Epidermal melanocyte (primary cell): ENCODE measurements at regions not wholly inside any gene's neighbourhood (a gene's known extent, or its start where the extent isn't known, plus 50 kb on each side); places are given as distances from the start of the nearest gene placed in this dataset.

Experiments
- DNase-seq: peaks from one replicate; pipeline ENCODE4 v3.0.0; 2011; ENCODE audit warnings: low spot score; ENCODE audit not compliant: insufficient read length

DNA sequence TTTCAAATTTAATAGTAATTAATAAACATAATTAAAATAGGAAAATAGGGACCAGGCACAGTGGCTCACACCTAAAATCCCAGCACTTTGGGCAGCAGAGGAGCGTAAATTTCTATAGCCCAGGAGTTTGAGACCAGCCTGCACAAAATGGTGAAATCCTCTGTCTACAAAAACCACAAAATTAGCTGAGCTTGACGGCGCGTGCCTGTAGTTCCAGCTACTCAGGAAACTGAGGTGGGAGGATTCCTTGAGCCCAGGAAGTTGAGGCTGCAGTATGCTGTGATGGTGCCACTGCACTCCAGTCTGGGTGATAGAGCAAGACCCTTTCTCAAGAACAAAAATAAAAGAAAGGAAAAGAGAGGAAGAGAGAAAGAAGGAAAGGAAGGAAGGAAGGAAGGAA lies 1387.0 kb upstream of the ADGRB3 start:
- DNase-seq, result no peak

GRCh38 chr6:67244037-67244436 lies 1391.0 kb upstream of the ADGRB3 start:
- DNase-seq, result no peak

DNA sequence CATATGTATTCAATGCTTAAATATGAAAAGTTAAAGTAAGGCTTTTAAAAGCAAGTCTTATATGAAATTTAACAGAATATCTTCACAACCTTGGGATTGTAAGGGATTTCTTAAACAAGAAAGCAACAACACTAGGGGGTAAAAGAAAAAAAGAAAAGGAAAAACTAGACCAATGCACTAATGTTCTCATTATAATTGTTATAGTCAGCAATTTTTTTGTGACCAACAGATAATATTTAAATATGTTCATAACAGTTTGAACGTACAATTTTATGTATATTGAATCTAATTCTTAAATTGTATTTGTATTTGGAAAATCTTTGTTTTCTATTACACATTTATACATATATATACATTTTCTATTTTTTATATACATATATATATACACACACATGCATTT lies 1397.8 kb upstream of the ADGRB3 start:
- DNase-seq, result no peak

DNA sequence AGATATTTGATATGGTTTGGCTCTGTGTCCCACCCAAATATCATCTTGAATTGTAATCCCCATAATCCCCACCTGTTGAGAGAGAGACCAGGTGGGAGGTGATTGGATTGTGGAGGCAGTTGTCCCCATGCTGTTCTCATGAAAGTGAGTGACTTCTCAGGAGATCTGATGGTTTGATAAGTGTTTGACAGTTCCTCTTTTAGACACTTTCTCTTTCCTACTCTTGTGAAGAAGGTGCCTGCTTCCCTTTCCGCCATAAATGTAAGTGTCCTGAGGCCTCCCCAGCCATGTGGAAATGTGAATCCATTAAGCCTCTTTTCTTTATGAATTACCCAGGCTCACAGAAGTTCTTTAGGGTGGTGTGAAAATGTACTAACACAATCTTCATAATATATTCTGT lies 1404.0 kb upstream of the ADGRB3 start:
- no peak for DNase-seq

GRCh38 chr6:67224989-67225388 lies 1410.1 kb upstream of the ADGRB3 start:
- no peak for DNase-seq

- DNase-seq, result no peak
These were observed 1413.9 kb upstream of the ADGRB3 start for GRCh38 chr6:67221226-67221625.

- no peak for DNase-seq
These were observed 1415.7 kb upstream of the ADGRB3 start for GRCh38 chr6:67219346-67219745.

- DNase-seq, result no peak
These were observed 1422.5 kb upstream of the ADGRB3 start for GRCh38 chr6:67212584-67212983.

GRCh38 chr6:67210450-67210849 lies 1424.6 kb upstream of the ADGRB3 start:
- no peak for DNase-seq

DNA sequence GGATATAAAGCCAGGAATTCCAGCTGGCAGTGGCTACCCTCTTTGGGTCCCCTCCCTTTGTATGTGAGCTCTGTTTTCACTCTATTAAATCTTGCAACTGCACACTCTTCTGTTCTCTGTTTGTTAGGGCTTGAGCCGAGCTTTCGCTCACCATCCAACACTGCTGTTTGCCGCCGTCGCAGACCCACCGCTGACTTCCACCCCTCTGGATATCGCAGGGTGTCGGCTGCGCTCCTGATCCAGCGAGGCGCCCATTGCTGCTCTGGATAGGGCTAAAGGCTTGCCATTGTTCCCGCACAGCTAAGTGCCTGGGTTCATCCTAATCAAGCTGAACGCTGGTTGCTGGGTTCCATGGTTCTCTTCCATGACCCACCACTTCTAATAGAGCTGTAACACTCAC lies 1433.5 kb upstream of the ADGRB3 start:
- no peak for DNase-seq

DNA sequence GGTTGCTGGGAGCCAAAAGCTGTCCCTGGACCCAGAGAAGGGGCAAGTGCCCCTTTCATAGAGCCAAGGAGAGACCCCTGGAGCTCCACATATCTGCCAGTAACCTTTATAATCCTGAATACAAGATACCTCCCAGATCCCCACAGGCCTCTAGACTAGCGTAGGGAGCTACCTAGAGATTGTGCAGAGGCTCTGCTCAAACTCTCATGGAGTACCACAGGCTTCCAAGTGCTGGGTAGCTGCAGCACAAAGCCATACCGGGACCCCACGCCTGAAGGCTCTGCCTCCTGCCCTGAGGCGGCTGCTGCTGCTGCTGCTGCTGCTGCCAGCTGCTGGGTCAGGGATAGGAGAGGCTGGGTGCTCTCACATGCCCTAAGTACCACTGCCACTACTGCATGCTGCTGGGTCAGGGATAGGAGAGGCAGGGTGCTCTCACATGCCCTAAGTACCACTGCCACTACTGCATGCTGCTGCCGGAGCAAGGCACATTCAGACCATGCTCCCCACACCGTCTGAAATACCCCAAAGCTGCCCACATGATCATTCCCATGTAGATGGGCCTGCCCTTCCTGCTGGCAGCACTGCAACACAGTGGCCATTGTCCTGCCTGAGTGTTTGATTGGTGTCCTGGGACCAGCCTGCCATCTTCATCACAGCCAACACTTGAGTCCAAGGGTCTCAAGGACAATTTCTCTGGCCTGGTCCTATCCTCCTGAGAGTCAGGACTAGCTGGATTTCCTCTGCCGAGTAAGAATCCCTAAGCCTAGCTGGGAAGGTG lies 1434.3 kb upstream of the ADGRB3 start:
- DNase-seq, result no peak

- no peak for DNase-seq
These were observed 1435.7 kb upstream of the ADGRB3 start for GRCh38 chr6:67199425-67199824.

GRCh38 chr6:67190733-67191132 lies 1444.3 kb upstream of the ADGRB3 start:
- no peak for DNase-seq

DNA sequence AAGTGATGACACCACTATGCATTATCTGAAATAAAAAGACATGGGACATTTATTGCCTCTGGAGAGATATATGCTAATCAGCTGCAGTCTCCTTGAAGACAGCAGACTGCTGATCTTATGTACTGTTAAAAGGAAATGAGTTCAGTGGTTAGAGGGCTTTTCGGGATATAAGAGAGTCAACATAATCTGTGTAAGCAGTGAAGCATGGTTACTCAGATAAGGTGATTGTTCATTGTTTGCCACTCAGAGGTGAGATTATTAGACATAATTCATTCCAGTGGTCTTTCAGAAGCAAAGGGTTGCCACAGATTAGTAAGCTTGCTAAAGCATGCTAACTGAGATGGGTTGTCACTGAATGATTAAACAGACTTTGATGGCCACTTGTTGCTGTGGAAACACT lies 1450.7 kb upstream of the ADGRB3 start:
- no peak for DNase-seq

DNA sequence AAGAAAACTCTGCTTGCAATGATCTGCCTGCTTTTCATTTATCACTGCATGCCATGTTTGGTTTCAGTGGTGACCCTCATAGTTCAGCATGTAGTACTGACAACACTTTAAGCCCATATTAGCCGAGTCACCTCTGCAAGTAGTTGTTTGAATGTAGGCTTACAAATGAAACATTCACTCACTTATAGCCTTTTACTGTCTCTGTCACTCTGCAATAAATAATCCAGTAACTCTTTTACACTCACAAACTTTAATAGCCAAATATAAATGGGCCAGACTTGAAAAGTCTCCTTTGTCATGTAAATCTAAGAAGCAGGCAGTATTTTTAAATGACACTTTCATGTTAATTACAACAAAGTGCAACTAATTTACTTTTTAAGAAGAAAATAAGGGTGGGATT lies 1460.0 kb upstream of the ADGRB3 start:
- no peak for DNase-seq

DNA sequence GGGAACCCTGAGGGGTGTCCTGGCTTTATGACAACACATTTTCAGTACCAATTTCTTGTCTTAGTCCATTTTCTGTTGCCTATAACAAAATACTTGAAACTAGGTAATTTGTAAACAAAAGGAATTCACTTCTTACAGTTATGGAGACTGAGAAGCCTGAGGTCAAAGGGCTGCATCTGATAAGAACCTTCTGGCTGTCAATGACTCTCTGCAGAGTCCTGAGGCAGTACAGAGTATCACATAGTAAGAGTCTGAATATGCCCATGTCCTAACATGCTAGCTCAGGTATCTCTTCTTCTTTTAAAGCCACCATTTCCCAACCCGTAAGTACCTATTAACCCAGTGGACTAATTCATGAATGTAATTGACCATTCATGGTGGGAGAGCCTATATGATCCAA lies 1458.6 kb upstream of the EYS start:
- DNase-seq, result no peak

GRCh38 chr6:67160820-67161219 lies 1453.8 kb upstream of the EYS start:
- DNase-seq, result no peak

DNA sequence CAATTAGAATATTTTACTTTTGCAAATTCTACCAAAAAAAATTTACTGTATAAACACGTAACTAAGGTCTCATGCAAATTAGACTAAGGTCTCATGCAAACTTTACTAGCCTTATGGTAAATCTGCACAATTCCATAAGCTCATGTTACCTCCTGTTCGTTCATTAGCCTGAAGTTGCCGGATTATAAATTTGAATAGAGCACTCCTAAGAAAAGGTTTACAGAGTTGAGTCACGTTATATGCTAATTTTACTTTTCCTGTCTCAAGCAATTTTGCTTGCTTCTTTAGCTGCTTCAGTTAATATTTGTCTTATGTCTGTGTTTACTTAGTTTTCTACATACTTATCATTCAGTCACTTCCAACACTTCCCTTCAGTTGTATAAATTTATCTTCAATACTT lies 1434.0 kb upstream of the EYS start:
- DNase-seq, result no peak

GRCh38 chr6:67133973-67134372 lies 1426.9 kb upstream of the EYS start:
- DNase-seq, result no peak

GRCh38 chr6:67131827-67132226 lies 1424.8 kb upstream of the EYS start:
- no peak for DNase-seq

DNA sequence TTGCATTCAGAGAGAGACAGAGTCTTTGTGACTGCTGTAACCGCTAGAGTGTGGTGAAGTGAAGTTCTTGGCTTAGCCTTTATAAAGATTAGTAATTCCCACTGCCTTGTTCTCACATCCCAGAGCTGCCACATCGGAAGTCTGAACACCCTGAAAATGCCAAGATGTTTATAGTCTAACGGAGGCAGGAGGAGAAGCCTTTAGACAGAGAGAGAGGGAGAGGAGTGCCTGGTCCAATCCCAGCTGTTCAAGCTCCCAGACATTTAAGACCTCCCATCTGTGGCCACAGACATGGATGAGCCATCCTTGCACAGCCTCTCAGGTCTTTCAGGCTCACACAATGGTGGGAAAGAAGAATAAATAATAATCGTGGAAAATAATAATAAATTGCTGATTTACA lies 1422.8 kb upstream of the EYS start:
- no peak for DNase-seq

GRCh38 chr6:67127041-67127440 lies 1420.0 kb upstream of the EYS start:
- no peak for DNase-seq

- no peak for DNase-seq
These were observed 1414.1 kb upstream of the EYS start for GRCh38 chr6:67121115-67121514.

- DNase-seq, result no peak
These were observed 1405.1 kb upstream of the EYS start for GRCh38 chr6:67112120-67112519.
